KG1 (cell line): ENCODE measurements at regions not wholly inside any gene's neighbourhood (a gene's known extent, or its start where the extent isn't known, plus 50 kb on each side); places are given as distances from the start of the nearest gene placed in this dataset.

Experiments used
- DNase-seq: peaks from one replicate; lab custom pipeline; 2025; lab: John Stamatoyannopoulos, UW

GRCh38 chr2:12347066-12347493, 369.7 kb upstream of the TRIB2 start:
- no peak for DNase-seq

- DNase-seq: no peak
Measured at GRCh38 chr2:12348216-12348615, 368.5 kb upstream of the TRIB2 start.

GRCh38 chr2:12350821-12351220, 365.9 kb upstream of the TRIB2 start:
- no peak for DNase-seq

GRCh38 chr2:12352889-12353288, 363.8 kb upstream of the TRIB2 start:
- DNase-seq: no peak

- no peak for DNase-seq
Measured at GRCh38 chr2:12361506-12361905, 355.2 kb upstream of the TRIB2 start.

GRCh38 chr2:12363138-12363537, 353.6 kb upstream of the TRIB2 start:
- no peak for DNase-seq

GRCh38 chr2:12363569-12363968, 353.2 kb upstream of the TRIB2 start:
- no peak for DNase-seq

GRCh38 chr2:12369566-12369965, 347.2 kb upstream of the TRIB2 start:
- no peak for DNase-seq

GRCh38 chr2:12376025-12376424, 340.7 kb upstream of the TRIB2 start:
- no peak for DNase-seq

- no peak for DNase-seq
Measured at GRCh38 chr2:12379143-12379542, 337.6 kb upstream of the TRIB2 start.

- DNase-seq: no peak
Measured at GRCh38 chr2:12381543-12382325, 335.0 kb upstream of the TRIB2 start.

GRCh38 chr2:12382366-12382765, 334.4 kb upstream of the TRIB2 start:
- DNase-seq: no peak

GRCh38 chr2:12389344-12390045, 327.2 kb upstream of the TRIB2 start:
- no peak for DNase-seq

- DNase-seq: no peak
Measured at GRCh38 chr2:12391116-12391515, 325.6 kb upstream of the TRIB2 start.

GRCh38 chr2:12396699-12397098, 320.0 kb upstream of the TRIB2 start:
- no peak for DNase-seq

- no peak for DNase-seq
Measured at GRCh38 chr2:12397854-12398253, 318.9 kb upstream of the TRIB2 start.

GRCh38 chr2:12399240-12399639, 317.5 kb upstream of the TRIB2 start:
- no peak for DNase-seq

GRCh38 chr2:12400543-12400942, 316.2 kb upstream of the TRIB2 start:
- DNase-seq: no peak

GRCh38 chr2:12402440-12403139, 314.1 kb upstream of the TRIB2 start:
- DNase-seq: no peak

GRCh38 chr2:12404497-12404896, 312.2 kb upstream of the TRIB2 start:
- DNase-seq: no peak

GRCh38 chr2:12407160-12407559, 309.6 kb upstream of the TRIB2 start:
- no peak for DNase-seq

- no peak for DNase-seq
Measured at GRCh38 chr2:12412898-12413305, 303.8 kb upstream of the TRIB2 start.

GRCh38 chr2:12415536-12415935, 301.2 kb upstream of the TRIB2 start:
- DNase-seq: no peak
